Duodenal mucosa (tissue), 2 donors: ENCODE measurements at regions not wholly inside any gene's neighbourhood (a gene's known extent, or its start where the extent isn't known, plus 50 kb on each side); places are given as distances from the start of the nearest gene placed in this dataset.
"Not testable (repeated sequence)": the region's sequence is repeated elsewhere in the genome, so short reads cannot be mapped to it uniquely, and the experiment has no call there.

ENCODE experiments used
- H3K27ac ChIP-seq: one replicate; pipeline ENCODE4 v1.7.0; 2013; ENCODE audit warnings: low read depth, low read length
- H3K27me3 ChIP-seq, 2 donors: one replicate each; pipeline ENCODE4 v1.7.0; 2013; ENCODE audit warnings: low read length in 2 of 2, control low read depth in 1 of 2; ENCODE audit not compliant: insufficient read depth in 2 of 2, control insufficient read depth in 1 of 2
- H3K36me3 ChIP-seq, 2 donors: one replicate each; pipeline ENCODE4 v1.7.0; 2013; ENCODE audit warnings: low read length in 2 of 2, control low read depth in 1 of 2; ENCODE audit not compliant: insufficient read depth in 2 of 2, control insufficient read depth in 1 of 2
- H3K4me1 ChIP-seq, 2 donors: one replicate each; pipeline ENCODE4 v1.7.0; 2013; ENCODE audit warnings: low read length in 2 of 2, control low read depth in 1 of 2; ENCODE audit not compliant: insufficient read depth in 2 of 2, control insufficient read depth in 1 of 2
- H3K4me3 ChIP-seq, 2 donors: one replicate each; pipeline ENCODE4 v1.7.0; 2013; ENCODE audit warnings: low read length in 2 of 2, low read depth in 1 of 2
- H3K9ac ChIP-seq, 2 donors: one replicate each; pipeline ENCODE4 v1.7.0; 2013; ENCODE audit warnings: low read length in 2 of 2, low read depth in 1 of 2
- H3K9me3 ChIP-seq, 2 donors: one replicate each; pipeline ENCODE4 v1.7.0; 2013; ENCODE audit warnings: low read length in 2 of 2, control low read depth in 1 of 2; ENCODE audit not compliant: control insufficient read depth in 1 of 2

GRCh38 chr9:106487266-106487665 lies 375.7 kb upstream of the ZNF462 start:
- no peak overlapping the region for H3K27ac ChIP-seq
- no peaks in the 10 kb centered on the region for H3K4me1 ChIP-seq
- H3K36me3 ChIP-seq: no peaks in the 10 kb centered on the region
- no peak overlapping the region for H3K9ac ChIP-seq
- no peak overlapping the region for H3K4me3 ChIP-seq
- H3K9me3 ChIP-seq: no peaks in the 10 kb centered on the region
- no peaks in the 10 kb centered on the region for H3K27me3 ChIP-seq

DNA sequence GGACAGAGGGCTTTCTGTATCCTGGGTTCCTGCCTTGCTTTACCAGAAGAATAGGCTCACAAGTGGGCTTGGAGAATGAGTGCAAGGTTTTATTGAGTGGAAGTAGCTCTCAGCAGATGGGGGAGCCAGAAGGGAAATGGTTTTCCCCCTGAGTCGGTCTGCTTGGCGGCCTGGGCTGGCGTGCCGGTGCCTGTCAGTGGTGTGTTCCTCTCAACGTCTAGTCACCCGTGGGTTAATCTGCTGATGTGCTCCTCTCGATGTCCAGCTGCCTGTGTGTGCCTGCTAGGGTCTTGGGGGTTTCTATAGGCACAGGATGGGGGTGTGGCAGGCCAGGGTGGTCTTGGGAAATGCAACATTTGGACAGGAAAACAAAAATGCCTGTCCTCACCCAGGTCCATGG lies 370.8 kb upstream of the ZNF462 start:
- not testable (repeated sequence) for H3K27me3 ChIP-seq, H3K36me3 ChIP-seq, H3K9me3 ChIP-seq, H3K4me1 ChIP-seq, H3K27ac ChIP-seq, H3K4me3 ChIP-seq, H3K9ac ChIP-seq

DNA sequence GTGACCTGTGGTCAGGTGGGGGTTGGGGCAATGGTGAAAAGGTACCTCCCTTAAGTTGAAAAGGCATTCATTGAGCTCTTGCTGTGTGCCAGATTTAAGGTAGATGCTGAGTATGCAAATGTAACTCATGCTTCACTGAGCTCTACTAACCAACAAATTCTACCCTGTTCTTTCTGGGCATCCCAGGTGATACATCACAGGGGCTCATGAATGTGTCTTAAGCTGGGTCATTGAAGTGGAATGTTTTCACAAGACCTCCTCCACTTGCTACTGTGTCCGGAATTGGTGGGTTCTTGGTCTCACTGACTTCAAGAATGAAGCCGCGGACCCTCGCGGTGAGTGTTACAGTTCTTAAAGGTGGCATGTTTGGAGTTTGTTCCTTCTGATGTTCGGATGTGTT lies 362.8 kb upstream of the ZNF462 start:
- Histone ChIP-seq H3K9me3 (no peaks in the 10 kb centered on the region), H3K4me1 (no peaks in the 10 kb centered on the region), H3K27me3 (no peaks in the 10 kb centered on the region), H3K27ac (no peak overlapping the region), H3K36me3 (no peaks in the 10 kb centered on the region), H3K4me3 (no peak overlapping the region), H3K9ac (no peak overlapping the region)

DNA sequence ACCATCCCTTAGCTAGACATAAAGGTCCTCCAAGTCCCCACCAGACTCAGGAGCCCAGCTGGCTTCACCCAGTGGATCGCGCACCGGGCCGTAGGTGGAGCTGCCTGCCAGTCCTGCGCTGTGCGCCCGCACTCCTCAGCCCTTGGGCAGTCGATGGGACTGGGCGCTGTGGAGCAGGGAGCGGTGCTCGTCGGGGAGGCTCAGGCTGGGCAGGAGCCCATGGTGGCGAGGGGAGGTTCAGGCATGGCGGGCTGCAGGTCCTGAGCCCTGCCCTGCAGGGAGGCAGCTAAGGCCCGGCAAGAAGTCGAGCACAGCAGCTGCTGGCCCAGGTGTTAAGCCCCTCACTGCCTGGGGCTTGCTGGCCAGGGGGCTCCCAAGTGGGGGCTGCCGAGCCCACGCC lies 361.8 kb upstream of the ZNF462 start:
- H3K4me1 ChIP-seq, H3K4me3 ChIP-seq, H3K27ac ChIP-seq, H3K9ac ChIP-seq, H3K36me3 ChIP-seq, H3K27me3 ChIP-seq, H3K9me3 ChIP-seq: not testable (repeated sequence)

DNA sequence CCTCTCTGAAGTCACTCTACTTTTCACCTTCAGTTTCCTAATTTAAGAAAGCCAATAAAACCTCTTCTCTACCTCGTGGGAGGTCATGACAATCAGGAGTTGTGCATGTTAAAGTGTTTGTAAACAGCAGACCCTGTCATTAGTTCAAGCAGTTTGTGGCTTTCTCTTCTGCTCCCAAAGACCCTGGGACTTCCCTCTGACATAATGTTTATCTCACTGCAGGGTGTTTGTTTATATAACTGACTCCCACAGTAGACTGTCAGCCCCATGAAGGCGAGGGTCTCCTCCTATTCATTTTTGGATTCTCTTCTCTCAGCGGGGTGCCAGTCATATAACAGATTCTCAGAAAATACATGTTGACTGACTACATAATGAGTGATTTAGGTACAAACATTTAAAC lies 360.0 kb upstream of the ZNF462 start:
- H3K36me3 ChIP-seq: no peaks in the 10 kb centered on the region
- no peak overlapping the region for H3K9ac ChIP-seq
- no peaks in the 10 kb centered on the region for H3K9me3 ChIP-seq
- no peaks in the 10 kb centered on the region for H3K4me1 ChIP-seq
- H3K4me3 ChIP-seq: no peak overlapping the region
- H3K27ac ChIP-seq: no peak overlapping the region
- no peaks in the 10 kb centered on the region for H3K27me3 ChIP-seq

DNA sequence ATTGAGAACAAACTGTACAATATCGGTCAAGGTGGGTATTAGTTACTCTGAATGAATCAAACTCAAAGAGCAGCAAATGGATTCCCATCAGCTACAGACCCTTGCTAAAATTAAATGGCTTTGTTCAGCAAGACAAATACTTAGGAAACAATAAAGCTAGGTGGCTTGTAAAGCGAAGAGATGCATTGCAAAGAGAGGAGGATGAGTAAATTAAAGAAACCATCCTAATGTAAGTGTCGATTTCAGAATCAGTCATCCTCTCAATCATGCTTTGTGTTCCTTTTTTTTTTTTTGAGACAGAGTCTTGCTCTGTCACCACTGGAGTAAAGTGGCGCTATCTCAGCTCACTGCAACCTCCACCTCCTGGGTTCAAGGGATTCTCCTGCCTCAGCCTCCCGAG lies 359.2 kb upstream of the ZNF462 start:
- Histone ChIP-seq H3K27me3 (no peaks in the 10 kb centered on the region), H3K27ac (no peak overlapping the region), H3K4me3 (no peak overlapping the region), H3K4me1 (no peaks in the 10 kb centered on the region), H3K36me3 (no peaks in the 10 kb centered on the region), H3K9me3 (no peaks in the 10 kb centered on the region), H3K9ac (no peak overlapping the region)

DNA sequence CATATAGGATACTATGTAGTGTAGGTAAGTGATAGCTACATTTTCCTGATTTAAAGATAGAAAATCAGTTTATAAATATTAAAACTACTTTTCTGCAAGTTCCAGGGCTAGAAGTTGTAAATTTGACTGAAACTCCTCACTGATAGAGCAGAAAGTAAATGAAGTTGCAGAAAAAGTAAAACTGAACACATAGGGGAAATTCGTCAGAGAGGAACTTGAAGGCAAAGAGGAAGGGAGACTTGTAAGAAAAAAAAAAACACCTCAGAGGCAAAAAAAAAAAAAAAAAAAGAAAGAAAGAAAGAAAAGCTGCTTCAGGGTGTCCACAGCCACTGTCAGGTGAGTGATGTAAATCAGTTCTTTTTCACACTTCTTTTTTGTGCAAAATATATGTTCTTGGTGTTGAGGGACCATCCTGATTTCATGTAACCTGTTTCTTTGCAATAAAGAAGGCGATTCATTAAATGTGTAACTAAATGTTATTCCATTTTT lies 336.2 kb upstream of the ZNF462 start:
- H3K4me1 ChIP-seq: no peaks in the 10 kb centered on the region
- no peak overlapping the region for H3K27ac ChIP-seq
- no peaks in the 10 kb centered on the region for H3K36me3 ChIP-seq
- H3K9me3 ChIP-seq: no peaks in the 10 kb centered on the region
- no peak overlapping the region for H3K4me3 ChIP-seq
- no peak overlapping the region for H3K9ac ChIP-seq
- no peaks in the 10 kb centered on the region for H3K27me3 ChIP-seq

GRCh38 chr9:106528158-106528557 lies 334.8 kb upstream of the ZNF462 start:
- H3K27ac ChIP-seq: no peak overlapping the region
- H3K4me1 ChIP-seq: no peaks in the 10 kb centered on the region
- H3K9ac ChIP-seq: no peak overlapping the region
- H3K36me3 ChIP-seq: no peaks in the 10 kb centered on the region
- no peaks in the 10 kb centered on the region for H3K27me3 ChIP-seq
- no peak overlapping the region for H3K4me3 ChIP-seq
- no peaks in the 10 kb centered on the region for H3K9me3 ChIP-seq

GRCh38 chr9:106529616-106530015 lies 333.4 kb upstream of the ZNF462 start:
- H3K36me3 ChIP-seq: no peaks in the 10 kb centered on the region
- H3K9ac ChIP-seq: no peak overlapping the region
- H3K27ac ChIP-seq: no peak overlapping the region
- peaks cover 0 to 3% of the 10 kb centered on the region in 2 donors for H3K4me1 ChIP-seq
- no peaks in the 10 kb centered on the region for H3K9me3 ChIP-seq
- no peak overlapping the region for H3K4me3 ChIP-seq
- no peaks in the 10 kb centered on the region for H3K27me3 ChIP-seq

DNA sequence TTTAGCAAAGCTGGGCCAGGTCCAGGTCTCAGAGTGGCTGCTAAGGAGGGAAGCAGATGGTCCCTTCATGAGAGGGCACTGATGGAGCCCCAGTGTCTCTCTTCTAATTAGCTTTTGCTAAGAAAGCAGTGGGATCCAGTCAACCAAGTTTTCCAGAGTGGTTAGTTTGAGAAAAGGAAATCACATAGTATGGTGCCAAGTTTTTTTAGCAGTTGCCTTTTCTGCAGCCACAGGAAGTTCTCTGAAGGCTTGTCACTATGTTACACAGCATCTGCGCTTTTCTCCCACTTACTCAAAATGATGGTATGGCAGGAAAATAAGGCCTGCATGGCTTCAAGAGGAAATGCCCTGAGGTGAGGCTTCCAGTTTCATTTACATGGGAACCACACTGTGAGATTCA lies 331.5 kb upstream of the ZNF462 start:
- Histone ChIP-seq H3K9me3 (no peaks in the 10 kb centered on the region), H3K27ac (no peak overlapping the region), H3K27me3 (no peaks in the 10 kb centered on the region), H3K36me3 (no peaks in the 10 kb centered on the region), H3K4me3 (no peak overlapping the region), H3K9ac (no peak overlapping the region), H3K4me1 (peaks cover 0 to 14% of the 10 kb centered on the region in 2 donors)
